HG03108 (cell line): ENCODE measurements at regions not wholly inside any gene's neighbourhood (a gene's known extent, or its start where the extent isn't known, plus 50 kb on each side); places are given as distances from the start of the nearest gene placed in this dataset.

ENCODE experiments used
- ATAC-seq: cut with Tn5 transposase; IDR thresholded peaks from one replicate; pipeline ENCODE4 v1.9.1; 2021; ENCODE audit warnings: moderate library complexity; ENCODE audit not compliant: unreplicated experiment

- no peak for ATAC-seq
Observed at GRCh38 chr9:16193066-16193465, 640.2 kb downstream of the CCDC171 start.

GRCh38 chr9:16196206-16196605, 643.4 kb downstream of the CCDC171 start:
- ATAC-seq: no peak

- ATAC-seq: no peak
Observed at GRCh38 chr9:16197578-16198370, 644.9 kb downstream of the CCDC171 start.

GRCh38 chr9:16198996-16199395, 646.2 kb downstream of the CCDC171 start:
- ATAC-seq: no peak

GRCh38 chr9:16202221-16202620, 649.4 kb downstream of the CCDC171 start:
- no peak for ATAC-seq

GRCh38 chr9:16202914-16203728, 650.3 kb downstream of the CCDC171 start:
- ATAC-seq: no peak

GRCh38 chr9:16203729-16204573, 651.1 kb downstream of the CCDC171 start:
- ATAC-seq: no peak

GRCh38 chr9:16205455-16205854, 652.6 kb downstream of the CCDC171 start:
- ATAC-seq: no peak

- no peak for ATAC-seq
Observed at GRCh38 chr9:16206518-16206917, 653.7 kb downstream of the CCDC171 start.

GRCh38 chr9:16207161-16207560, 654.3 kb downstream of the CCDC171 start:
- no peak for ATAC-seq

- ATAC-seq: no peak
Observed at GRCh38 chr9:16210440-16210839, 657.6 kb downstream of the CCDC171 start.

- ATAC-seq: no peak
Observed at GRCh38 chr9:16211946-16212345, 658.5 kb downstream of the BNC2 start.

GRCh38 chr9:16213781-16214515, 656.5 kb downstream of the BNC2 start:
- no peak for ATAC-seq

- no peak for ATAC-seq
Observed at GRCh38 chr9:16214677-16215352, 655.7 kb downstream of the BNC2 start.

- ATAC-seq: no peak
Observed at GRCh38 chr9:16215353-16215680, 655.2 kb downstream of the BNC2 start.

GRCh38 chr9:16217943-16218701, 652.3 kb downstream of the BNC2 start:
- no peak for ATAC-seq

- no peak for ATAC-seq
Observed at GRCh38 chr9:16221366-16221765, 649.1 kb downstream of the BNC2 start.

- no peak for ATAC-seq
Observed at GRCh38 chr9:16221822-16222547, 648.5 kb downstream of the BNC2 start.
